Loucy (cell line): ENCODE measurements at regions not wholly inside any gene's neighbourhood (a gene's known extent, or its start where the extent isn't known, plus 50 kb on each side); places are given as distances from the start of the nearest gene placed in this dataset.
"Not testable (repeated sequence)": the region's sequence is repeated elsewhere in the genome, so short reads cannot be mapped to it uniquely, and the experiment has no call there.

Experiments used
- H2AFZ ChIP-seq: fragments of 200-600 bp; sonication (generic); 2 replicates; pipeline ENCODE4 v1.6.0; 2016; ENCODE audit warnings: antibody characterized with exemption, mild to moderate bottlenecking, low read length, moderate library complexity
- H3F3A ChIP-seq: fragments of 200-600 bp; 2 replicates; pipeline ENCODE4 v1.6.0; 2016; ENCODE audit warnings: antibody characterized with exemption, low read depth, mild to moderate bottlenecking
- H3K27me3 ChIP-seq: fragments of 200-600 bp; sonication (generic); 2 replicates; pipeline ENCODE4 v1.6.1; 2014; ENCODE audit warnings: low read length, mild to moderate bottlenecking; ENCODE audit not compliant: insufficient read depth, poor library complexity, severe bottlenecking
- H3K36me3 ChIP-seq: fragments of 200-600 bp; sonication (generic); 2 replicates; pipeline ENCODE4 v1.6.1; 2016; ENCODE audit warnings: low read length; ENCODE audit not compliant: insufficient read depth
- H3K4me1 ChIP-seq: fragments of 200-600 bp; sonication (generic); 2 replicates; pipeline ENCODE4 v1.5.1; 2014; ENCODE audit warnings: low read length, mild to moderate bottlenecking; ENCODE audit not compliant: insufficient read depth, poor library complexity, severe bottlenecking
- H3K4me2 ChIP-seq: fragments of 200-600 bp; sonication (generic); 2 replicates; pipeline ENCODE4 v1.6.0; 2014; ENCODE audit warnings: antibody characterized with exemption, low read length, low read depth, mild to moderate bottlenecking; ENCODE audit not compliant: poor library complexity, severe bottlenecking
- H3K4me3 ChIP-seq: fragments of 200-600 bp; sonication (generic); 2 replicates; pipeline ENCODE4 v1.5.1; 2014; ENCODE audit warnings: low read length, mild to moderate bottlenecking, mixed read lengths; ENCODE audit not compliant: poor library complexity, severe bottlenecking
- H3K79me2 ChIP-seq: fragments of 200-600 bp; sonication (generic); 2 replicates; pipeline ENCODE4 v1.6.1; 2014; ENCODE audit warnings: low read length; ENCODE audit not compliant: insufficient read depth
- H3K9ac ChIP-seq: fragments of 200-600 bp; sonication (generic); 2 replicates; pipeline ENCODE4 v1.6.0; 2014; ENCODE audit warnings: mild to moderate bottlenecking, low read depth, low read length, moderate library complexity; ENCODE audit not compliant: poor library complexity, severe bottlenecking
- H3K9me2 ChIP-seq: fragments of 200-600 bp; sonication (generic); replicated peaks from 2 replicates; pipeline ENCODE4 v1.6.1; 2016; ENCODE audit warnings: low read depth, low read length, mixed read lengths
- H3K9me3 ChIP-seq: fragments of 200-600 bp; sonication (generic); 2 replicates; pipeline ENCODE4 v1.6.1; 2014; ENCODE audit warnings: mild to moderate bottlenecking, antibody characterized with exemption, low read length, low read depth; ENCODE audit not compliant: insufficient read depth
- H4K20me1 ChIP-seq: fragments of 200-600 bp; sonication (generic); 2 replicates; pipeline ENCODE4 v1.6.0; 2014; ENCODE audit warnings: antibody characterized with exemption, low read length, mild to moderate bottlenecking; ENCODE audit not compliant: insufficient read depth, poor library complexity, severe bottlenecking

- H4K20me1 ChIP-seq, H3K4me1 ChIP-seq, H3K9me3 ChIP-seq, H3K9me2 ChIP-seq, H3F3A ChIP-seq, H3K4me2 ChIP-seq, H3K36me3 ChIP-seq, H3K9ac ChIP-seq, H3K4me3 ChIP-seq, H3K27me3 ChIP-seq, H2AFZ ChIP-seq, H3K79me2 ChIP-seq: not testable (repeated sequence)
Measured at GRCh38 chr2:87497700-87498099, 250.2 kb upstream of the PLGLB2 start.

- H3K9me3 ChIP-seq, H2AFZ ChIP-seq, H3K9me2 ChIP-seq, H3K4me3 ChIP-seq, H3F3A ChIP-seq, H3K79me2 ChIP-seq, H3K4me2 ChIP-seq, H3K9ac ChIP-seq, H3K27me3 ChIP-seq, H4K20me1 ChIP-seq, H3K4me1 ChIP-seq, H3K36me3 ChIP-seq: not testable (repeated sequence)
Measured at GRCh38 chr2:87498169-87498853, 249.6 kb upstream of the PLGLB2 start.

- not testable (repeated sequence) for H3K9ac ChIP-seq, H4K20me1 ChIP-seq
Measured at GRCh38 chr2:87498854-87499238, 249.0 kb upstream of the PLGLB2 start.

GRCh38 chr2:87499860-87500259, 248.0 kb upstream of the PLGLB2 start:
- not testable (repeated sequence) for H3K4me2 ChIP-seq, H3K9ac ChIP-seq, H3K79me2 ChIP-seq

More at GRCh38 chr2:87498854-87499238, 249.0 kb upstream of the PLGLB2 start:
- not testable (repeated sequence) for H3K9me2 ChIP-seq, H3K4me1 ChIP-seq, H3K4me3 ChIP-seq, H2AFZ ChIP-seq, H3F3A ChIP-seq, H3K4me2 ChIP-seq, H3K79me2 ChIP-seq, H3K9me3 ChIP-seq, H3K36me3 ChIP-seq, H3K27me3 ChIP-seq

GRCh38 chr2:87500421-87500820, 247.5 kb upstream of the PLGLB2 start:
- H3K4me2 ChIP-seq, H3K27me3 ChIP-seq, H3F3A ChIP-seq, H2AFZ ChIP-seq, H3K79me2 ChIP-seq, H4K20me1 ChIP-seq, H3K4me1 ChIP-seq, H3K4me3 ChIP-seq, H3K9me3 ChIP-seq, H3K9me2 ChIP-seq, H3K36me3 ChIP-seq, H3K9ac ChIP-seq: not testable (repeated sequence)

More at GRCh38 chr2:87499860-87500259, 248.0 kb upstream of the PLGLB2 start:
- H3K9me2 ChIP-seq, H3K4me1 ChIP-seq, H2AFZ ChIP-seq, H3F3A ChIP-seq, H3K36me3 ChIP-seq, H3K9me3 ChIP-seq, H3K4me3 ChIP-seq, H4K20me1 ChIP-seq, H3K27me3 ChIP-seq: not testable (repeated sequence)

GRCh38 chr2:87500951-87501350, 246.9 kb upstream of the PLGLB2 start:
- not testable (repeated sequence) for H3K9me3 ChIP-seq, H3K27me3 ChIP-seq, H4K20me1 ChIP-seq, H3K9ac ChIP-seq, H3K4me3 ChIP-seq, H3K4me2 ChIP-seq, H3K36me3 ChIP-seq, H3K9me2 ChIP-seq, H3K79me2 ChIP-seq, H2AFZ ChIP-seq, H3F3A ChIP-seq, H3K4me1 ChIP-seq

GRCh38 chr2:87502948-87503347, 244.9 kb upstream of the PLGLB2 start:
- not testable (repeated sequence) for H3K9me2 ChIP-seq, H4K20me1 ChIP-seq, H3K4me2 ChIP-seq, H3K27me3 ChIP-seq, H3K9me3 ChIP-seq, H3F3A ChIP-seq, H3K79me2 ChIP-seq, H2AFZ ChIP-seq, H3K4me1 ChIP-seq, H3K36me3 ChIP-seq, H3K4me3 ChIP-seq, H3K9ac ChIP-seq
